ENCODE measurements at regions not wholly inside any gene's neighbourhood (a gene's known extent, or its start where the extent isn't known, plus 50 kb on each side); places are given as distances from the start of the nearest gene placed in this dataset.

DNA sequence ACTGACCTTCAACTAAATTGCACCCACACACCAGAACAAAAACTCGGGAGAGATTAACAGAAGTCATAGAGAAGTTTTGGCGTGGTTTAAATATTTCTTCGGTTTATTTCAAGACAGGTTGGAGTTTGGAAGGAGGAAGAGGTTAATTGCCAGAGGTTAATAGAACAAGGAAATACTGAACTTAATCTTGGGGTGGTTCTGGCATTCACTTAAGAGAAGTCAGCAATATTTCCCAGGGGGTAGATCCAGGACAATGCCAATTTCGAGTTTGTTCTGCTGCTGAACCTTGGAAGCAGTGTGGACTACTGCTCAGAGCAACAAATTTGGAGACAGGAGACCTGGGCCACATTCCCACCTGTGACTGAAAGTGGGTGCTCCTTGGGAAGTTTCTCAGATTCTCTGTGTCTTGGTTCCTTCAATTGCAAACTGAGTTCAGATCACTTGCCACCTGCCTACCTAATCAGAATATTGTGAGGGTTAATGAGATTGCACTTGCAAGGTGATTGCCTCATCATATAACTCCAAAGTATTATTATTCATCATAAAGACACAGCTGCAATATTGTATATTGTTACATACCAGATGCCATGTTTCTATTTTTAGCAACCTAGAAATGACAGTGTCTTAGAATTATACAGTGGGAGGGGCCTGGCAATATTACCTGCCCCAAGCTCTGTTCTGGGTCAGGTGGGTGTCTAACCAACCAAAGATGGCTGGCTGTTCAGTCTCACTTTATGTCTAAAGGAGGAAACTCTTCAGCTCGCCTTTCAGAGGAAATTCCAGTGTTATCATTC lies 217.4 kb downstream of the CDCA7 start:
- TF ChIP-seq CTCF (IDR thresholded peaks at IDR 0.05): no peak
- TF ChIP-seq POLR2A (IDR thresholded peaks at IDR 0.05): no peak
